GM12878 (cell line): ENCODE measurements at regions not wholly inside any gene's neighbourhood (a gene's known extent, or its start where the extent isn't known, plus 50 kb on each side); places are given as distances from the start of the nearest gene placed in this dataset.

Experiments
- ATAC-seq: fragments of 200-7000 bp; cut with Tn5 transposase; 3 replicates; pipeline ENCODE4 v1.9.1; 2020; ENCODE audit warnings: mild to moderate bottlenecking, moderate library complexity
- BruUV-seq: library from RNA; stranded (reverse); fragments of 400-500 nt; replicated peaks from 2 replicates; lab custom pipeline; 2021; lab: Mats Ljungman, UMichigan
- CTCF ChIA-PET: fragments of 300-600 bp; sonication (Branson Sonifier 250); formaldehyde crosslinking; extraction: SDS; loops from one replicate; lab custom pipeline; 2021; ENCODE audit warnings: inconsistent platforms; lab: Yijun Ruan, JAX
- POLR2A ChIA-PET: fragments of 350-600 bp; formaldehyde crosslinking; extraction: SDS; loops from one replicate; lab custom pipeline; 2021; ENCODE audit warnings: inconsistent platforms; lab: Charles Lee
- RAD21 ChIA-PET: fragments of 300-600 bp; sonication (Branson Sonifier 250); formaldehyde crosslinking; loops from one replicate; lab custom pipeline; 2023; ENCODE audit warnings: antibody characterized with exemption; ENCODE audit not compliant: unreplicated experiment; lab: Charles Lee
- SMC1A ChIA-PET: fragments of 300-600 bp; sonication (Branson Sonifier 250); formaldehyde crosslinking; loops from one replicate; lab custom pipeline; 2023; ENCODE audit not compliant: unreplicated experiment, uncharacterized antibody; lab: Charles Lee
- DNase-seq: peaks from one replicate; pipeline ENCODE4 v3.0.0-alpha.2; 2011; ENCODE audit warnings: low read depth, low spot score
- FAIRE-seq: peaks from 3 replicates; lab custom pipeline; 2011; peaks lifted over from hg19 to GRCh38; lab: Jason Lieb, UNC
- H2AFZ ChIP-seq: 2 replicates; pipeline ENCODE4 v1.6.0; 2011; ENCODE audit warnings: low read depth, low read length, control low read depth; ENCODE audit not compliant: control insufficient read depth
- H3K27ac ChIP-seq: 2 replicates; pipeline ENCODE4 v1.5.1; 2011; ENCODE audit warnings: control low read depth; ENCODE audit not compliant: control insufficient read depth, insufficient read depth
- H3K27me3 ChIP-seq, 2 experiments: replicated peaks in 1 of 2; 2 replicates each; pipeline versions ENCODE4 v1.6.0 to v1.6.1; 2011; ENCODE audit warnings: low read length in 1 of 2; ENCODE audit not compliant: control insufficient read depth in 2 of 2, insufficient read depth in 2 of 2
- H3K36me3 ChIP-seq, 2 experiments: 2 replicates each; pipeline ENCODE4 v1.5.1; 2011; ENCODE audit warnings: low read length in 1 of 2; ENCODE audit not compliant: control insufficient read depth in 2 of 2, insufficient read depth in 2 of 2
- H3K4me1 ChIP-seq: 2 replicates; pipeline ENCODE4 v1.6.1; 2011; ENCODE audit warnings: mild to moderate bottlenecking, low read length, moderate library complexity, mixed read lengths; ENCODE audit not compliant: control insufficient read depth, insufficient read depth
- H3K4me2 ChIP-seq: 2 replicates; pipeline ENCODE4 v1.6.0; 2011; ENCODE audit warnings: control low read depth; ENCODE audit not compliant: control insufficient read depth, insufficient read depth
- H3K4me3 ChIP-seq: fragments of 200-600 bp; sonication (generic); 2 replicates; pipeline ENCODE4 v1.5.1; 2016
- H3K79me2 ChIP-seq: 2 replicates; pipeline ENCODE4 v1.6.0; 2011; ENCODE audit warnings: low read length; ENCODE audit not compliant: control insufficient read depth, insufficient read depth
- H3K9ac ChIP-seq: 2 replicates; pipeline ENCODE4 v1.8.0; 2011; ENCODE audit warnings: low read length, control low read depth, mixed read lengths; ENCODE audit not compliant: control insufficient read depth, insufficient read depth
- H3K9me3 ChIP-seq: replicated peaks from 3 replicates; pipeline ENCODE4 v1.5.1; 2011; ENCODE audit warnings: mild to moderate bottlenecking, low read length; ENCODE audit not compliant: control insufficient read depth, insufficient read depth
- H4K20me1 ChIP-seq: 2 replicates; pipeline ENCODE4 v1.6.0; 2011; ENCODE audit not compliant: control insufficient read depth, insufficient read depth
- BRCA1 ChIP-seq: IDR thresholded peaks from 2 replicates; pipeline ENCODE4 v1.6.1; 2011; ENCODE audit warnings: low read depth, low read length, improper control_type of control experiment
- IKZF1 ChIP-seq: fragments of 450-650 bp; conservative IDR thresholded peaks from 2 replicates; pipeline ENCODE4 v1.6.1; 2017; ENCODE audit warnings: antibody characterized with exemption, mild to moderate bottlenecking
- JUND ChIP-seq: IDR thresholded peaks from 2 replicates; pipeline ENCODE4 v1.6.1; 2012; ENCODE audit warnings: low read depth, mild to moderate bottlenecking, low read length, improper control_type of control experiment, moderate library complexity
- NFXL1 ChIP-seq: fragments of 450-650 bp; IDR thresholded peaks from 2 replicates; pipeline ENCODE4 v1.6.1; 2017; ENCODE audit warnings: antibody characterized with exemption, mild to moderate bottlenecking, borderline replicate concordance
- SKIL ChIP-seq: fragments of 450-650 bp; IDR thresholded peaks from 2 replicates; pipeline ENCODE4 v1.6.1; 2017; ENCODE audit warnings: mild to moderate bottlenecking, low read depth, inconsistent platforms; ENCODE audit not compliant: poor library complexity, severe bottlenecking
- STAT3 ChIP-seq: IDR thresholded peaks from 2 replicates; pipeline ENCODE4 v1.6.1; 2011; ENCODE audit warnings: low read depth, low read length, improper control_type of control experiment
- ZBTB33 ChIP-seq: fragments of 450-650 bp; IDR thresholded peaks from 2 replicates; pipeline ENCODE4 v1.6.1; 2017; ENCODE audit warnings: mild to moderate bottlenecking
- WGBS: methylation state at CpG from one replicate; pipeline ENCODE4 v1.1.6; 2016; ENCODE audit warnings: low lambda C conversion rate; ENCODE audit not compliant: insufficient replicate concordance, insufficient coverage; ENCODE audit errors: missing lambda C conversion rate; 5-methylcytosine and 5-hydroxymethylcytosine counted together
- in situ Hi-C: fragments of 300-500 bp; cut with MboI; formaldehyde crosslinking; loops from 9 replicates; pipeline ENCODE4 v1.14.3; 2018; ENCODE audit warnings: mixed read lengths
- intact Hi-C: fragments of 100-400 bp; cut with micrococcal nuclease; formaldehyde crosslinking; loops from one replicate; pipeline ENCODE4 v1.14.2; 2022; ENCODE audit not compliant: unreplicated experiment
- TF ChIP-seq, protein P1 (sequence below): fragments of 450-650 bp; formaldehyde crosslinking; IDR thresholded peaks from 2 replicates; pipeline ENCODE4 v1.4.0; 2022; ENCODE audit warnings: mild to moderate bottlenecking, moderate library complexity
- TF ChIP-seq, protein P2 (sequence below): IDR thresholded peaks from 2 replicates; pipeline ENCODE4 v1.6.1; 2012; ENCODE audit warnings: low read depth, low read length, improper control_type of control experiment
- TF ChIP-seq, protein P3 (sequence below): fragments of 450-650 bp; IDR thresholded peaks from 2 replicates; pipeline ENCODE4 v1.6.1; 2017; ENCODE audit warnings: mild to moderate bottlenecking, moderate library complexity

DNA sequence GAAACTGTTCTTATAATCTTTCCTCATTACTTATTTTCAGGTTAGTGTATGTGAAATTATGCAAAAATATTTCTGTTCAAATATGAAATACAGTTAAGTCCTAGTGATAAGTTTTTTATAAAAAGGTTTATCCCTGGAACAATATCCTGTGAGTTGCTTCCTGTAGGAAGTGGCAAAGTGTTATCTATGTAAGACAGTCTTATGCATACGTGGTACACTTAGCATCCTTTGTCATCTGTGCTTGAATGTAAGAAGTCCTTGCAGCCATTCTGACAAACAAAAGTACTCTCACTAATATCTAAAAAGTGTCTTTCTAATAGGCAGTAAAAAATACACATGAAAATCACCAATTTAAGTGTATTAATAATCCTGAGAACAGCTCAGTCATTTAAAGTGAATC is 372.5 kb upstream of the BCHE start:
- Histone ChIP-seq H3K36me3 (no peaks in the 10 kb centered on the region), H3K9me3 (no peaks in the 10 kb centered on the region), H3K4me2 (no peak overlapping the region), H3K4me3 (no peak overlapping the region), H2AFZ (no peak overlapping the region), H3K27ac (no peak overlapping the region), H3K4me1 (no peaks in the 10 kb centered on the region), H3K27me3 (no peaks in the 10 kb centered on the region), H3K79me2 (no peaks in the 10 kb centered on the region), H3K9ac (no peak overlapping the region), H4K20me1 (no peaks in the 10 kb centered on the region)
- CTCF ChIA-PET = no interaction called here
- FAIRE-seq (no peak), DNase-seq (no peak), ATAC-seq (no peak)
- SMC1A ChIA-PET = no interaction called here
- POLR2A ChIA-PET = no interaction called here
- TF ChIP-seq STAT3 (no peak), BRCA1 (no peak), SKIL (no peak), JUND (no peak), ZBTB33 (no peak), NFXL1 (no peak), IKZF1 (no peak)
- TF ChIP-seq, protein P1, sequence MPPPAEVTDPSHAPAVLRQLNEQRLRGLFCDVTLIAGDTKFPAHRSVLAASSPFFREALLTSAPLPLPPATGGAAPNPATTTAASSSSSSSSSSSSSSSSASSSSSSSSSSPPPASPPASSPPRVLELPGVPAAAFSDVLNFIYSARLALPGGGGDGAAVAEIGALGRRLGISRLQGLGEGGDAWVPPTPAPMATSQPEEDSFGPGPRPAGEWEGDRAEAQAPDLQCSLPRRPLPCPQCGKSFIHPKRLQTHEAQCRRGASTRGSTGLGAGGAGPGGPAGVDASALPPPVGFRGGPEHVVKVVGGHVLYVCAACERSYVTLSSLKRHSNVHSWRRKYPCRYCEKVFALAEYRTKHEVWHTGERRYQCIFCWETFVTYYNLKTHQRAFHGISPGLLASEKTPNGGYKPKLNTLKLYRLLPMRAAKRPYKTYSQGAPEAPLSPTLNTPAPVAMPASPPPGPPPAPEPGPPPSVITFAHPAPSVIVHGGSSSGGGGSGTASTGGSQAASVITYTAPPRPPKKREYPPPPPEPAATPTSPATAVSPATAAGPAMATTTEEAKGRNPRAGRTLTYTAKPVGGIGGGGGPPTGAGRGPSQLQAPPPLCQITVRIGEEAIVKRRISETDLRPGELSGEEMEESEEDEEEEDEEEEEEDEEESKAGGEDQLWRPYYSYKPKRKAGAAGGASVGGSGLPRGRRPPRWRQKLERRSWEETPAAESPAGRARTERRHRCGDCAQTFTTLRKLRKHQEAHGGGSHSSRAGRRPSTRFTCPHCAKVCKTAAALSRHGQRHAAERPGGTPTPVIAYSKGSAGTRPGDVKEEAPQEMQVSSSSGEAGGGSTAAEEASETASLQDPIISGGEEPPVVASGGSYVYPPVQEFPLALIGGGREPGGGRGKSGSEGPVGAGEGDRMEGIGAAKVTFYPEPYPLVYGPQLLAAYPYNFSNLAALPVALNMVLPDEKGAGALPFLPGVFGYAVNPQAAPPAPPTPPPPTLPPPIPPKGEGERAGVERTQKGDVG (CRISPR knock-in tag) = no peak
- TF ChIP-seq, protein P2, sequence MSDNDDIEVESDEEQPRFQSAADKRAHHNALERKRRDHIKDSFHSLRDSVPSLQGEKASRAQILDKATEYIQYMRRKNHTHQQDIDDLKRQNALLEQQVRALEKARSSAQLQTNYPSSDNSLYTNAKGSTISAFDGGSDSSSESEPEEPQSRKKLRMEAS = no peak
- TF ChIP-seq, protein P3, sequence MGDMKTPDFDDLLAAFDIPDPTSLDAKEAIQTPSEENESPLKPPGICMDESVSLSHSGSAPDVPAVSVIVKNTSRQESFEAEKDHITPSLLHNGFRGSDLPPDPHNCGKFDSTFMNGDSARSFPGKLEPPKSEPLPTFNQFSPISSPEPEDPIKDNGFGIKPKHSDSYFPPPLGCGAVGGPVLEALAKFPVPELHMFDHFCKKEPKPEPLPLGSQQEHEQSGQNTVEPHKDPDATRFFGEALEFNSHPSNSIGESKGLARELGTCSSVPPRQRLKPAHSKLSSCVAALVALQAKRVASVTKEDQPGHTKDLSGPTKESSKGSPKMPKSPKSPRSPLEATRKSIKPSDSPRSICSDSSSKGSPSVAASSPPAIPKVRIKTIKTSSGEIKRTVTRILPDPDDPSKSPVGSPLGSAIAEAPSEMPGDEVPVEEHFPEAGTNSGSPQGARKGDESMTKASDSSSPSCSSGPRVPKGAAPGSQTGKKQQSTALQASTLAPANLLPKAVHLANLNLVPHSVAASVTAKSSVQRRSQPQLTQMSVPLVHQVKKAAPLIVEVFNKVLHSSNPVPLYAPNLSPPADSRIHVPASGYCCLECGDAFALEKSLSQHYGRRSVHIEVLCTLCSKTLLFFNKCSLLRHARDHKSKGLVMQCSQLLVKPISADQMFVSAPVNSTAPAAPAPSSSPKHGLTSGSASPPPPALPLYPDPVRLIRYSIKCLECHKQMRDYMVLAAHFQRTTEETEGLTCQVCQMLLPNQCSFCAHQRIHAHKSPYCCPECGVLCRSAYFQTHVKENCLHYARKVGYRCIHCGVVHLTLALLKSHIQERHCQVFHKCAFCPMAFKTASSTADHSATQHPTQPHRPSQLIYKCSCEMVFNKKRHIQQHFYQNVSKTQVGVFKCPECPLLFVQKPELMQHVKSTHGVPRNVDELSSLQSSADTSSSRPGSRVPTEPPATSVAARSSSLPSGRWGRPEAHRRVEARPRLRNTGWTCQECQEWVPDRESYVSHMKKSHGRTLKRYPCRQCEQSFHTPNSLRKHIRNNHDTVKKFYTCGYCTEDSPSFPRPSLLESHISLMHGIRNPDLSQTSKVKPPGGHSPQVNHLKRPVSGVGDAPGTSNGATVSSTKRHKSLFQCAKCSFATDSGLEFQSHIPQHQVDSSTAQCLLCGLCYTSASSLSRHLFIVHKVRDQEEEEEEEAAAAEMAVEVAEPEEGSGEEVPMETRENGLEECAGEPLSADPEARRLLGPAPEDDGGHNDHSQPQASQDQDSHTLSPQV = no peak
- RAD21 ChIA-PET = no interaction called here
- 5% methylated on average over 1 of the region's 1 CpG for WGBS
- in situ Hi-C loops = no loop called here
- intact Hi-C loops = no loop called here
- no TSS peak for BruUV-seq
